Medulla oblongata (tissue), 1 donor: ENCODE measurements at regions not wholly inside any gene's neighbourhood (a gene's known extent, or its start where the extent isn't known, plus 50 kb on each side); places are given as distances from the start of the nearest gene placed in this dataset.
A peak's percentile ranks its signal among the peaks of the same experiment; 100 is the strongest.
"Not testable (repeated sequence)": the region's sequence is repeated elsewhere in the genome, so short reads cannot be mapped to it uniquely, and the experiment has no call there.

Experiments
- DNase-seq: peaks from one replicate; pipeline ENCODE4 v3.0.0-alpha.2; 2015; ENCODE audit errors: extremely low spot score

GRCh38 chr7:91405092-91405788 lies 141.0 kb downstream of the FZD1 start:
- DNase-seq, result no peak

- DNase-seq, result not testable (repeated sequence)
Measured at GRCh38 chr7:91405873-91406272, 141.6 kb downstream of the FZD1 start.

- DNase-seq, result no peak
Measured at GRCh38 chr7:91407942-91408341, 143.7 kb downstream of the FZD1 start.

- no peak for DNase-seq
Measured at GRCh38 chr7:91408388-91409154, 144.3 kb downstream of the FZD1 start.

DNA sequence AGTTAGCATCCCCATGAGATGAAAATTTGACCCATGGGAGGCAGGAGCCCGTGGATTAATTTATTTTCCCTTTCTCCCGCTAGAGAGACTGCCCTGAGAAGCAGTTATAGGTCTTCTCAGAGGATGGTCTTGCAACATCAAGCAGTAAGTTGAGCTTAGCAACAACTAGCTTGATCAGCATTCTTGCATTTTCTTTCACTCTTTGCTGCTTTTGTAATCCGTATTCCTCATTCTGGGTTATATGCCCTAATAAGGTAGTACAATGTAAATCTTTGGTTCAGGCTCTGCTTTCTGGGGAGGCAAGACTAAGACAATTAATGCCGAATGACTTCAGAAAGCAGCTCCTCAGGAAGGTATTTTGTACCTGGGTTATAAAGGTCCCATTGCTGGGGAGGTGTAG lies 146.8 kb downstream of the FZD1 start:
- peak; percentile 9 for DNase-seq

- DNase-seq, result no peak
Measured at GRCh38 chr7:91412298-91412697, 148.1 kb downstream of the FZD1 start.

DNA sequence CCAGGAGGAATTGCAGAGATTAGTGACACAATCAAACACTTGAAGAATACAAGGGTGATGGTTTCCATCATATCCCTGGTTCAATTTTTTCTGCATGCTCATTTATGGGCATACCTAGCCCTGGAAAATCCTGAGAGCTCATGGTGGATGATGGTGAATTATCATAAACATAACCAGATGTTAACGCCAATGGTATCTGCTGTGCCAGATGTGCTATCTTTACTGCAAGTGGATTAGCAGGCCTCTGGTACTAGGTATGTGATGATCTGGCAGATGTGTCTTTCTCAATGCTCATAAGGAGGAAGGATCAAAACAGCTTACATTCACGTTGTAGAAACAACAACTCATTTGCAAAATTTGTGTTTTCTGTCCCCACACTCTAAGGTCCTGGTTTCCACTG lies 150.5 kb downstream of the FZD1 start:
- DNase-seq, result no peak

DNA sequence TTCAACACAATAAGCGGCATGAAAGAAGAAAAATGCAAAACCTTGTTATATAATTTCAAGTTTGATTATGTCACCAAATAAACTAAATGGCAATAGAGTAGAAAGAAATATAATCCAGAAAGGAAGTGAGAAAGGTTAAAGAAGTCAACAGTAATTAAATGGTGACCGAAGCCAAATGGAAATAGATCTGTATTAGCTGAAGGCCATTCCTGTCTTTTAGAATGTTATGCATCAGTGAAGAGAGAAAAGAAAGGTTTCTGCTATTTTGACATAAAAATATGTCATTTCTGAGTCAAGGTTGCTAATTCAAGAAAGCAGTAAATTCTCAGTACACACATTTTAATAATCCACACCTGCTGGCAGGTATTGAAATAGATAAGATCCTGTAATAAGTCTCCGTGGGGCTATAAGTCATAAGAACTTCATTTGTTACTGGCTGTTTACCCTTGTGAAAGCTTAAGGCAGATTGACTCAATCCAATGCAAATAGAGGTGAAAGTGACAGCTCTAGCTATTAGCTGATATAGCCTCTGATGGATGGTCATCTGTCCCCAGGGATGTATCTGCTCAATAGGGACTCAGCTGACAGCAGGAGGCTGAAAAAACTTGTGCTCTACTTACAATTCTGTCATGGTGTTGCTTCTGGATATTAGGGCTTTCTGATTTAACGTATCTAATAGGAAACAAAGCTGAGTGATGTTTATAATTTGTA lies 152.1 kb downstream of the FZD1 start:
- DNase-seq, result no peak

- no peak for DNase-seq
Measured at GRCh38 chr7:91420606-91421005, 156.4 kb downstream of the FZD1 start.

GRCh38 chr7:91421018-91421417 lies 156.8 kb downstream of the FZD1 start:
- no peak for DNase-seq

DNA sequence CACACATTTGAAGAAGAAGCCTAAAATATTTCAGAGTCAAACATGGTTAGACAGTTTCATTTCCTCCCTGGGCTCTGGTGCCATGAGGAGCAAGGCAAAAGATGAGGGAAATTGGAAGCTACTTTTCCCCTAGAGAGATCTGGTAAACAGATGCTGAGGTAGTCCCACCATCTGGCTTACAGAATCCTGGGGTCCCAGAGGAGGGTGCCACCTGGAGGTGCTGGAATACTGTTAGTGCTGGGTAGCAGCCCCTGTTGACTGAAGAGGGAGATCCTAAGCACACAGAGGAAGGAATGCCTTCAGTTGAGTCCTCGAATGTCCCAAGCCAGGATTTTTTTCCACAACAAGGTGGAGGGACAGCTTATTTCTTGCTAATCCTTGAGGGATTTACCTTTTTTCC lies 160.1 kb downstream of the FZD1 start:
- peak; percentile 14 for DNase-seq

DNA sequence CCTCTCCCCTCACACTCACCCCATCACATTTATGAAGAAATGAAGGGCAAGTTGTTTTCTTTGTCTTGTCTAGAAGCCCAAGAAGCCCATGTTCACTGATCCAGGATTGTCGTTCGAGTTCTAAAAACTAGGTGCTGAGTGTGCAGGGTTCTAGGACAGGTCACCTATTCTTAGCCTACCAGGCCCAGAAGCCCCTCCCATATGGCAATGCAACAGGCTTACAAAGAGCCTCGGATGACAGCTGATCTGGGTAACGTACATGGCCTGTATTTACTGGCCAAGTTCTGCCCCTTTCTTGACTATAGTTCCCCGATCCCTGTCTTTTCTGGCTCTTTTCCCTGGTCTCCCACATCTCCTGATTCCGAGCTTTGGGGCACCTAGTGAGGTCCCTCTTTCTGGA lies 160.9 kb downstream of the FZD1 start:
- DNase-seq, result no peak

DNA sequence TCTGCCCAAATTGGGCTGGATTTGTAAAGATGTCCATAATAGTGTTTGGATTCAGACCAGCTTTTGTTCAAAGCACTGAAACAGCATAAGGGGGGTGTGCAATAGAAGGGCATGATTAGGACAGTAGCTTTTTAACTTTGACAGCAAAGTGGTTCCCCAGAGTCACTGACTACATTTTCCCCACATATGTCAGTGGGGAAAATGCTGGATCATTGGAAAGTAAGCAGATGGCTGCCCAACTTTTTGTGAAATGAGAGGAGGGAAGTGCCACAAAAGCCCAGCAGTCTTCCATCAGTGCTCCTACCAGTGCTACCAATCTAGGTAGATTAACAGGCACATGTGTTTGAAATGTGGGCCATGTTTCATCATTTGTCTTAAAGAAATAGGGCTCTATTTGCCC lies 162.8 kb downstream of the FZD1 start:
- DNase-seq, result no peak

- no peak for DNase-seq
Measured at GRCh38 chr7:91431601-91432000, 167.4 kb downstream of the FZD1 start.

- DNase-seq, result no peak
Measured at GRCh38 chr7:91434836-91435235, 170.6 kb downstream of the FZD1 start.

DNA sequence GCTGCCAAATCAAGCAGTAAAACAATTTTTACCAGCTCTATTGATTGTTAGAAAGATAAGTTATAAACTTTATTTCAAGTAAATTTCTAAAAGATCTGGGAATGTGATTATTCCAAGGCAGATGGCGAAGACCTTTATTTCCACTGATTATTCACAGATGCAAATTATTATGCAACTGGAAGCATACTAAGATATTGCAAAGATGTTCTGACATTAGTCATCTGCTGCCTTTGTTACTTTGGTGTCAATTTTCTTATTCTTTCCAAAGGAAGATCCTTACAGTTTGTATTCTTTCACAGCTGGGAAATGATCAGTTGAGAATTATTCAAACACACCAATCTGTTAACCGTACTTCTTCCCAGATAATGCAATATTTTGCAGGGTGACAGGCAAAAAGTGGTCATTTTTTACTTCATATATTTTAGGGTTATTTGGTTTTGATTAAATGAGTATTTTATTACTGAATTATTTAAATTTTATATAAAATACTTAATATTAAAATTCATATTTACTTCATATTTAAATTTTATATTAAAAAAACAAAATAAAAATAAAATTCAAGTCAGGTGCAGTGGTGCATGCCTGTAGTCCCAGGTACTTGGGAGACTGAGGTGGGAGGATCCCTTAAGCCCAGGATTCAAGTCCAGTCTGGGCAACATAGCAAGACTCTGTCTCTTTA lies 171.3 kb downstream of the FZD1 start:
- no peak for DNase-seq

DNA sequence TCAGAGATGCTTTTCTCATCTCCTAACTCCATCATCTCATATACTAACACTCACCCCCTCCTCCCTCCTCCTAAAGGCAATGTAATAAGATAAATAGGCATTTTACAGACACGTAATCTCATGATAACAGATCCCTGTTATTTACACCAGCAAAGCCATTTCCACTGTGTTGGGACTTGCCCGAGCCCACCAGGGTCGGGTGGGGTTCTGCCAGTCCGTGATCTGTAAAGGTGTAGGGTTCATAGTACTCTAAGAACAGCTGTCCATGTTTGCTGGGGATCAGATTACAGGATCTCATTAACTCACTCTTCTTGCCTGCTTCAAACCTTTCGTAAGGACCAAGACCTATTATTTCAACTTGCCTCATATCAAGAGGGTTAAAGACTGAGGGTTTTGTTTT lies 172.4 kb downstream of the FZD1 start:
- no peak for DNase-seq

- not testable (repeated sequence) for DNase-seq
Measured at GRCh38 chr7:91440198-91440597, 176.0 kb downstream of the FZD1 start.

DNA sequence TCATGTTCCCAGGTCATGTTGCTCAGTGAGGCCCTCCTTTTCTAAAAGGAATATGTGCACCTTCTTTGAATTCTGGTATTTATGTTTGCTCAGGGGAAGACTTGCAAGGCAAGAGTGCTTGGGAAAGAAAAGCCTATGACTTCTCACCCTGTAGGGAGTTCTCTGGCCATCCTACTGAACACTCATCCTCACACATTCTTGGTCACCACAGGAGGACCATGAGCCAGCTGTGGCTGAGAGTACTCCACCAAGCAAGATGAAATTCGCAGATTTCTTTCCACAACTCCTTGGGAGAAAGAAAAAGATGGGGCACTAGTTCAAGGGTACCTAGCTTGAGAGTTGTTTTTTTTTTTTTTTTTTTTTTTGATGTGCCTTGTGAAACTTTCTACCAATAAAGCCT lies 179.6 kb downstream of the FZD1 start:
- DNase-seq, result no peak

DNA sequence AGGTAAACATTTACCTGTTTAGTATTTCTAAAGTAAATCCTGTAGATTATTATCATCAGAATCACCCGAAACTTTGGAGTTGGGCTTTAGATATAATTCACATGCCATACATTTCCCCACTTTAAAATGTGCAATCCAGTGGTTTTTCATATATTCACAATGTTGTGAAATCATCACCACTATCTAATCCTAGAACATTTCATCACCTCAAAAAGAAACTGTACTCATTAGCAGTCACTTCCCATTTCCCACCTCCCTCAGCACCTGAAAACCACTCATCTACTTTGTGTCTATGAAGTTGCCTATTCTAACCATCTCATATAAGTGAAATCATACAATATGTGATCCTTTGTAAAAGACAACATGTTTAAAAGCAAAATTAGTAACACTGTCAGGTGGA lies 182.6 kb downstream of the FZD1 start:
- DNase-seq, result no peak

DNA sequence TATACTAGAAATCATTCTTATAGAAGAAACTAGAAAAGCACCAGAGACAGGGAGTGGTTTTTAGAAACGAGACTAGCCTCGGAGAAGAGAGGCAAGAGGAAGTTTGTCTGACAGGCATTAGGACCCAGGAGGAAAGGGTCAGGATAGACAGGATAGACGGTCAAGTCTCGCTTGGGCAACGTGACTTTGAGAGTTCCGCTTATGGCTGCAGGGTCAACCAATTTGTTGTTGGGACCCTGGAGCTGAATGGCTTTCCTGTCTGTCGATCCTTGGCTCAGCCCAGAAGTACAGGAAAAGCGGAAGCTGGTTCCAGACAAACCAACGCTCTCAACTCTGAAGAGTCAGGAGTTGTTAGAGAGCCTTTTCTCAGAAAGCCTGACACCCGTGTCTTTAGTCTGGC lies 191.2 kb downstream of the FZD1 start:
- no peak for DNase-seq

GRCh38 chr7:91457208-91457607 lies 193.0 kb downstream of the FZD1 start:
- no peak for DNase-seq
